RWPE1 (cell line): ENCODE measurements at regions not wholly inside any gene's neighbourhood (a gene's known extent, or its start where the extent isn't known, plus 50 kb on each side); places are given as distances from the start of the nearest gene placed in this dataset.

Experiments used
- CTCF ChIA-PET: fragments of 350-600 bp; sonication (Branson Sonifier 250); formaldehyde crosslinking; extraction: SDS; loops from one replicate; lab custom pipeline; 2021; lab: Yijun Ruan, JAX
- POLR2A ChIA-PET: fragments of 400-600 bp; formaldehyde crosslinking; extraction: SDS; loops from one replicate; lab custom pipeline; 2020; ENCODE audit warnings: antibody characterized with exemption; ENCODE audit not compliant: low non-redundant PET; lab: Yijun Ruan, JAX
- DNase-seq: peaks from one replicate; pipeline ENCODE4 v3.0.0; 2012; ENCODE audit warnings: low spot score
- H3K27ac ChIP-seq: fragments of 450-650 bp; 2 replicates; pipeline ENCODE4 v1.5.1; 2017
- TF ChIP-seq, protein P1 (sequence below): fragments of 450-650 bp; conservative IDR thresholded peaks from 2 replicates; pipeline ENCODE4 v1.5.1; 2017; ENCODE audit warnings: low read depth, mild to moderate bottlenecking

DNA sequence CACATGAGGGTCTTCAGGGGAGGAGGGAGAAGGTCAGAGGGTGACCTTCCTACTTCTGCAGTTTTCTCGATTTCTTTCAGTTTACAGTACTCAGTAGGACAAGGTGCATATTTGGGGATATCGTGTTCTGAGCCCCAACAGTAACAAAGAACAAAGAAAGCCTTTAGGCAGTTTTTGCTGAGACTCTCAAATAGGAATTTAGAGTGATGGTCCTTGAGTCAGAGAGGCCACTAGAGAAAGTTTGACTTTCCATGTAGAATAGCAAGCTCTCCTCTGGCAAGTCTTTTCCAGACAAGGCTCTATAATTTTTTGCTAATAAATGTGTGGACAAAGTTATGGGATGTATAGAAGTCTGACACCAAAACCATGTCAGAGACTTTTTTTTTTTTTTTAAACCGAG lies 194.6 kb downstream of the TM9SF2 start:
- TF ChIP-seq, protein P1, sequence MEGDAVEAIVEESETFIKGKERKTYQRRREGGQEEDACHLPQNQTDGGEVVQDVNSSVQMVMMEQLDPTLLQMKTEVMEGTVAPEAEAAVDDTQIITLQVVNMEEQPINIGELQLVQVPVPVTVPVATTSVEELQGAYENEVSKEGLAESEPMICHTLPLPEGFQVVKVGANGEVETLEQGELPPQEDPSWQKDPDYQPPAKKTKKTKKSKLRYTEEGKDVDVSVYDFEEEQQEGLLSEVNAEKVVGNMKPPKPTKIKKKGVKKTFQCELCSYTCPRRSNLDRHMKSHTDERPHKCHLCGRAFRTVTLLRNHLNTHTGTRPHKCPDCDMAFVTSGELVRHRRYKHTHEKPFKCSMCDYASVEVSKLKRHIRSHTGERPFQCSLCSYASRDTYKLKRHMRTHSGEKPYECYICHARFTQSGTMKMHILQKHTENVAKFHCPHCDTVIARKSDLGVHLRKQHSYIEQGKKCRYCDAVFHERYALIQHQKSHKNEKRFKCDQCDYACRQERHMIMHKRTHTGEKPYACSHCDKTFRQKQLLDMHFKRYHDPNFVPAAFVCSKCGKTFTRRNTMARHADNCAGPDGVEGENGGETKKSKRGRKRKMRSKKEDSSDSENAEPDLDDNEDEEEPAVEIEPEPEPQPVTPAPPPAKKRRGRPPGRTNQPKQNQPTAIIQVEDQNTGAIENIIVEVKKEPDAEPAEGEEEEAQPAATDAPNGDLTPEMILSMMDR, result no peak
- CTCF ChIA-PET, result no interaction called here
- H3K27ac ChIP-seq, result no peak overlapping the region
- no peak for DNase-seq
- POLR2A ChIA-PET, result no interaction called here

DNA sequence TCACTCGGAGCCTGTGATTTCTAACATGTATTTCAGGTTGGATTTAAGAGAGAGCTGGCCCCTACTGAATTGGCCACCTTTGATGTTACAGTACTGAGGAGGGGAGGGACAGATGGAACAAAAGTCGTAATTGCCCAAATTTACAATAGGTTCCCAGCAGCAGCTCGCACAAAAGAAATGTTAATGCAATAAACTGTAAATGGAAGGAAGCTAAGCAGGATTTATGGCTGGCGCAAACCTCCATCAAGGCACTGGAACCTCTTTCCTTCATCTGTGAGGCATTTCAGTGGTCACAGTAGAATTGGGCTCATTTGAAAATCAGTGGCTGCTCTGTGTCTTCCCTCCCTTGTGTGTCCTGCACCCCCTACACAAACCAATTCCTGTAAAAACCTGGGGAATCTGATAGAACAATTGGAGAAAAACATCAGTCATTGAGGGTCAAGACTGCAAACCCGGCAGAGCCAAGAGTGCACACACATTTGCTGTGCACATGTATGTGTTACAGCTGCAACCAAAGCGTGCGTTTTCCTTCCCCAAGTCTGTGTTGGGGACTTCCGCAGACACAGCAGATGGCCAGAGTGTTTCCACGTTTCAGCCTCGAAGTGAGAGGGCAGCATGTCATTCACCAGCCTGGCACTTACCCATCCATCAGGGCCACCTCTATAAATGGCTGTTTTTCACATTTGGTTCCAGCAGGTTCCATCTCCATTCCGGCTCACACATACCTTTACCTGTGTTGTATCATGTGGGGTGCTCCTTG lies 192.8 kb downstream of the TM9SF2 start:
- TF ChIP-seq, protein P1, result no peak
- DNase-seq, result no peak
- POLR2A ChIA-PET, result no interaction called here

DNA sequence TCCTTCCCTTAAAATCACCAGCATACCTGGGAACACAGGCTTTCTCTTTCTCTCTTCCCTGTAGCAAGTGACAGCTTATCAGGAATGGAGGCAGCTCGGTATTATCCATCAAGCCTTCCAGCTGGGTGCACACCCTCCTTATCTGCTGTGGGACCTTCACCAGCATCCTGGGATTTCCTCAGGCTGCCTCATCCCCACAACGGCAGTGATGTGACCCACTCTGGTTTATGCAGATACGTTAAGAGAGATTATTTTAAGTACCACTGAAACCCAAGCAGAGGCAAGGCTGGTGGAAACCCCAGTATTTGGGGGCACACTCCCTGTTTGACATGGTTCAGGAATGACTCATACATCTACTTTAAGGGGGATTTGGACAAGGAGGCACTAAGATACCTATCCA lies 192.1 kb downstream of the TM9SF2 start:
- TF ChIP-seq, protein P1, result no peak
- ChIA-PET CTCF (no interaction called here), POLR2A (no interaction called here)
- no peak for DNase-seq
- no peak overlapping the region for H3K27ac ChIP-seq

More for the DNA sequence above, 192.8 kb downstream of the TM9SF2 start:
- CTCF ChIA-PET, result no interaction called here
- no peak overlapping the region for H3K27ac ChIP-seq

DNA sequence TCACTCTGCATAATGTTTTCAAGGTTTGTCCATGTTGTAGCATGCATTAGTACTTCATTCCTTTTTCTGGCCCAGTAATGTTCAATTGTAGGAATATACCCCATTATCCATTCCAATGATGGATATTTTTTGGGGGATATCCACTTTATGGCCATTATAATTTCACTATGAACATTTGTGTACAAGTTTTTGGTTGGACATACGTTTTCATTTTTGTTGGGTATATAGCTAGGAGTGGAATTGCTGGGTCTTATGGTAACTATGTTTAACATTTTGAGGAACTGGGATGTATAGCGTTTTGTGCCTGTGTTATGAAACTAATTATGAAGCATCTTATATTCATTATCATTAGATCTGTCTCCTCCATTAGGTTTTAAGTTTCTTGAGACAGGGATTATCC lies 191.6 kb downstream of the TM9SF2 start:
- no peak overlapping the region for H3K27ac ChIP-seq
- DNase-seq, result no peak
- TF ChIP-seq, protein P1, result no peak
- ChIA-PET POLR2A (no interaction called here), CTCF (no interaction called here)

DNA sequence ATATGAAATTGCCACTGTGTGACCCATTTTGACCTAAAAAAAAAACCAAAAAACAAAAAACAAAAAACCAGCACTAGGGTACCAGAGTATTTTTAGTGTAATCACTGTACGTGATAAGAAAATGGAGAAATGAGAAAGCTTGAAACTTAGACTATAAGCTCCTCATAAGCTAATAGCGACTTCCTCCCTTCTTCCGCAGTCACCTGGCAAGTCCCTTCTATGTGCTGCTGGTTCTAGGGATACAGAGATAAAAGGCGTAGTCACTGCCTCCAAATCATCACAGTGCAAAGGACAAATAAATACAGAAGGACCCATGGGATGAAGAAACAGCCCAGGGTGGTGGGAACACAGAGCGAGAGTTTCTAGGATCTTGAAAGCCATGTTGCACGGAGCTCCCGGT lies 190.3 kb downstream of the TM9SF2 start:
- DNase-seq, result no peak
- CTCF ChIA-PET, result no interaction called here
- TF ChIP-seq, protein P1, result no peak
- POLR2A ChIA-PET, result interaction anchor here (0.7 kb wide), 1 partner anchor 11 kb away, joined by 3 read pairs; no protein-coding TSS in a partner anchor
- H3K27ac ChIP-seq, result no peak overlapping the region

DNA sequence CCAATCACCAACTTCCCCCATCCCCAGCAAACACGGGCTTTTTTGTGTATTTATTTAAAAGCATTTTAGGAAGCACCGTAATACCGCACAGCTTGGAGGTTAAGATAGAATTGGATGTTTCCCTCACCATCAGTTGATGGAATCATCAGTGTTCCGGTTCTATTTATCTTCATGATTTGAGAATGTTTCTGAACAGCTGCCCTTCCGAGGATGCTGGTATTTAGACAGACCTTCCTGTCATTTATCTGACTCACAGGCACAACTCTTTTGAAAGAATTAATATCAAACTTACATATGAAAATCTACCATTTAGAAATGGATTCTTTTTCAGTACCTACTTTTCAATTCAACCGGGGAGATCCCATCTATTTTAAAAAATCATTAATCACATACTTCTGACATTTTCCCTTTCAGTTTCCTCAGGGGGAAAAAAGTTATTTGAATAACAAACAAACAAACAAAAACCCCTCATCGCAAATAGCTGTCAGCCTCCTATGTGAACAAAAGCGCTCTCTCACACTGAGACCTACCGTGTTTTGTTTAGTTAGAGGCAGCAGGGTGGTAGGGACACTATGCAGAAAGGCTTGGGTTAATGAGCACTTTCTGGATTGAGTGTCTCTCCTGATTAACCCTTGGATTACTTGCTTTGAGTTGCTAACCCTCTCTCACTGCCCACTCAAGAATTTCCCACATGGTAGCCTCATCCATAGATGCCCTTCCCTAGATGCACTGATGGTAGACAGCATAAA lies 189.3 kb downstream of the TM9SF2 start:
- no peak for DNase-seq
- TF ChIP-seq, protein P1, result no peak
- CTCF ChIA-PET, result interaction anchor here (0.7 kb wide), 1 partner anchor 1112 kb away, joined by 4 read pairs; no protein-coding TSS in a partner anchor
- H3K27ac ChIP-seq, result no peak overlapping the region
- POLR2A ChIA-PET, result no interaction called here
